ENCODE measurements at regions not wholly inside any gene's neighbourhood (a gene's known extent, or its start where the extent isn't known, plus 50 kb on each side); places are given as distances from the start of the nearest gene placed in this dataset.

DNA sequence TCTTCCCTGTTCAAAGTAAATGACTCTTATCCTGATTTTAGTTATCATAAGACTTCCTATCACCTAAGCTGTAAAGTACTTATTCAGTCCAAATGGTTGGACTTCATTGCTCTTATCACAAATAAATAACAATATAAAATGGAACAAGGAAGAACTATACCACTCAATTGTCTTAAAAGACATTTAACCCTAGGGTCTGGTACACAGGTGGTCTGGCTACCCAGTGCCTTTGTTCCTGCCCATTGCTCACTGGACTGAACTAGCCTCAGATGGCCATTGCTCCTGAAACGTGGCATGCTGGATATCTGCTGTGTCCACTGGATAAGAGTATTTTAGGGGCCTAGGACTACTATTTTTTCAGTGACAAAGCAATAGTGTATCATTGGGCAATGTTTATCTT, 574.3 kb upstream of the CA10 start:
- intact Hi-C loops (cut with micrococcal nuclease; ENCODE audit: unreplicated experiment): no loop called here
- no peak overlapping the region for H3K4me3 ChIP-seq
- TF ChIP-seq EZH2 (IDR thresholded peaks at IDR 0.05; ENCODE audit: low read depth): no peak
- TF ChIP-seq, protein P1, sequence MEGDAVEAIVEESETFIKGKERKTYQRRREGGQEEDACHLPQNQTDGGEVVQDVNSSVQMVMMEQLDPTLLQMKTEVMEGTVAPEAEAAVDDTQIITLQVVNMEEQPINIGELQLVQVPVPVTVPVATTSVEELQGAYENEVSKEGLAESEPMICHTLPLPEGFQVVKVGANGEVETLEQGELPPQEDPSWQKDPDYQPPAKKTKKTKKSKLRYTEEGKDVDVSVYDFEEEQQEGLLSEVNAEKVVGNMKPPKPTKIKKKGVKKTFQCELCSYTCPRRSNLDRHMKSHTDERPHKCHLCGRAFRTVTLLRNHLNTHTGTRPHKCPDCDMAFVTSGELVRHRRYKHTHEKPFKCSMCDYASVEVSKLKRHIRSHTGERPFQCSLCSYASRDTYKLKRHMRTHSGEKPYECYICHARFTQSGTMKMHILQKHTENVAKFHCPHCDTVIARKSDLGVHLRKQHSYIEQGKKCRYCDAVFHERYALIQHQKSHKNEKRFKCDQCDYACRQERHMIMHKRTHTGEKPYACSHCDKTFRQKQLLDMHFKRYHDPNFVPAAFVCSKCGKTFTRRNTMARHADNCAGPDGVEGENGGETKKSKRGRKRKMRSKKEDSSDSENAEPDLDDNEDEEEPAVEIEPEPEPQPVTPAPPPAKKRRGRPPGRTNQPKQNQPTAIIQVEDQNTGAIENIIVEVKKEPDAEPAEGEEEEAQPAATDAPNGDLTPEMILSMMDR (conservative IDR thresholded peaks at IDR 0.05): no peak

GRCh38 chr17:52724578-52724977, 566.1 kb upstream of the CA10 start:
- Histone ChIP-seq H2AFZ (no peak overlapping the region), H3K4me3 (no peak overlapping the region), H3K79me2 (ENCODE audit: low read depth) (no peaks in the 10 kb centered on the region), H3K27me3 (ENCODE audit: insufficient read depth, low read depth) (no peaks in the 10 kb centered on the region), H3K4me2 (no peak overlapping the region), H3F3A (ENCODE audit: insufficient read depth, low read depth) (no peaks in the 10 kb centered on the region), H3K27ac (no peak overlapping the region), H3K36me3 (ENCODE audit: low read depth) (no peaks in the 10 kb centered on the region), H3K9me3 (ENCODE audit: insufficient read depth, low read depth) (no peaks in the 10 kb centered on the region), H3K4me1 (replicated peaks; ENCODE audit: insufficient read depth) (no peaks in the 10 kb centered on the region), H4K20me1 (ENCODE audit: insufficient read depth) (no peaks in the 10 kb centered on the region), H3K9me2 (ENCODE audit: insufficient read depth) (no peaks in the 10 kb centered on the region)
- no TSS peak for BruUV-seq (replicated peaks)
- TF ChIP-seq, protein P1 (conservative IDR thresholded peaks at IDR 0.05): no peak
- TF ChIP-seq EZH2 (IDR thresholded peaks at IDR 0.05; ENCODE audit: low read depth): no peak
- DNase-seq: no peak
- ChIA-PET CTCF (no interaction called here), POLR2A (ENCODE audit: unreplicated experiment) (no interaction called here)
- intact Hi-C loops (cut with micrococcal nuclease; ENCODE audit: unreplicated experiment): no loop called here

More for the DNA sequence above, 574.3 kb upstream of the CA10 start:
- H3K27ac ChIP-seq: no peak overlapping the region
- no peaks in the 10 kb centered on the region for H3K79me2 ChIP-seq (ENCODE audit: low read depth)
- no peaks in the 10 kb centered on the region for H3K4me1 ChIP-seq (replicated peaks; ENCODE audit: insufficient read depth)
- H3F3A ChIP-seq (ENCODE audit: insufficient read depth, low read depth): no peaks in the 10 kb centered on the region
- CTCF ChIA-PET: no interaction called here
- H3K4me2 ChIP-seq: no peak overlapping the region
- BruUV-seq (replicated peaks): no TSS peak
- H4K20me1 ChIP-seq (ENCODE audit: insufficient read depth): no peaks in the 10 kb centered on the region
- no peak for DNase-seq
- POLR2A ChIA-PET (ENCODE audit: unreplicated experiment): no interaction called here
- H3K27me3 ChIP-seq (ENCODE audit: insufficient read depth, low read depth): no peaks in the 10 kb centered on the region
- H3K9me3 ChIP-seq (ENCODE audit: insufficient read depth, low read depth): no peaks in the 10 kb centered on the region
- H2AFZ ChIP-seq: no peak overlapping the region
- H3K9me2 ChIP-seq (ENCODE audit: insufficient read depth): no peaks in the 10 kb centered on the region; the same call in 1 of the 2 replicates
- no peaks in the 10 kb centered on the region for H3K36me3 ChIP-seq (ENCODE audit: low read depth)

DNA sequence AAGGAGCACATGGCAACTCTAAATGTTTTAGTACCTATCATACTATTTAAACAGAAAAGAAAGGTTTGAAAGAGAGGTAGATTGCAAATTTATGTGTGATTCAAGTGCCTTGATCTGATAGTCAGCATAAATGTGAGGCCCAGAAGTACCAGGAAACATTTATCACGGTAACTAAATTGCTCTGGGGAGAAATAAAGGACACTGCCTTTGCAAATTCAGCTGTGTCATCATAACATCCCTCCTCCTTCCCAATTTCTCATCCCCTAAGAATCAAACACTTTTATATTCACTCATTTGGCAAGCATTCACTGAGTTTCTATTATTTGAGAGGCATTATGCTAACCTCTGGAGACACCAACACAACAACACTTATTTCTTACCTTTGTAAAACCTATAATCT, 563.4 kb upstream of the CA10 start:
- CTCF ChIA-PET: no interaction called here

More for the DNA sequence above, 563.4 kb upstream of the CA10 start:
- H3K4me2 ChIP-seq: no peak overlapping the region
- no peaks in the 10 kb centered on the region for H4K20me1 ChIP-seq (ENCODE audit: insufficient read depth)
- intact Hi-C loops (cut with micrococcal nuclease; ENCODE audit: unreplicated experiment): no loop called here
- no peaks in the 10 kb centered on the region for H3K27me3 ChIP-seq (ENCODE audit: insufficient read depth, low read depth)
- TF ChIP-seq, protein P1 (conservative IDR thresholded peaks at IDR 0.05): no peak
- TF ChIP-seq EZH2 (IDR thresholded peaks at IDR 0.05; ENCODE audit: low read depth): no peak
- H3K4me3 ChIP-seq: no peak overlapping the region
- POLR2A ChIA-PET (ENCODE audit: unreplicated experiment): no interaction called here
- H3K9me3 ChIP-seq (ENCODE audit: insufficient read depth, low read depth): no peaks in the 10 kb centered on the region
- no peaks in the 10 kb centered on the region for H3K79me2 ChIP-seq (ENCODE audit: low read depth)
- DNase-seq: no peak
- H3K27ac ChIP-seq: no peak overlapping the region
- BruUV-seq (replicated peaks): no TSS peak
- no peaks in the 10 kb centered on the region for H3K36me3 ChIP-seq (ENCODE audit: low read depth)
- no peaks in the 10 kb centered on the region for H3K9me2 ChIP-seq (ENCODE audit: insufficient read depth)
- H2AFZ ChIP-seq: no peak overlapping the region
- no peaks in the 10 kb centered on the region for H3F3A ChIP-seq (ENCODE audit: insufficient read depth, low read depth)
- H3K4me1 ChIP-seq (replicated peaks; ENCODE audit: insufficient read depth): no peaks in the 10 kb centered on the region
